Parathyroid adenoma (tissue), 2 donors: ENCODE measurements at regions not wholly inside any gene's neighbourhood (a gene's known extent, or its start where the extent isn't known, plus 50 kb on each side); places are given as distances from the start of the nearest gene placed in this dataset.

ENCODE experiments used
- H2AFZ ChIP-seq: fragments of 300-600 bp; sonication (generic); one replicate; pipeline ENCODE4 v1.7.0; 2017; ENCODE audit warnings: antibody characterized with exemption, mild to moderate bottlenecking
- H3K27ac ChIP-seq: fragments of 300-600 bp; sonication (generic); one replicate; pipeline ENCODE4 v1.7.0; 2017
- H3K27me3 ChIP-seq: fragments of 300-600 bp; sonication (generic); one replicate; pipeline ENCODE4 v1.7.0; 2017; ENCODE audit warnings: low read length; ENCODE audit not compliant: control insufficient read depth, insufficient read depth
- H3K36me3 ChIP-seq: fragments of 300-600 bp; sonication (generic); one replicate; pipeline ENCODE4 v1.7.0; 2017; ENCODE audit warnings: low read length; ENCODE audit not compliant: control insufficient read depth, insufficient read depth
- H3K4me1 ChIP-seq: fragments of 300-600 bp; sonication (generic); one replicate; pipeline ENCODE4 v1.7.0; 2017; ENCODE audit warnings: control low read depth
- H3K4me2 ChIP-seq: fragments of 300-600 bp; sonication (generic); one replicate; pipeline ENCODE4 v1.7.0; 2017; ENCODE audit warnings: low read length
- H3K4me3 ChIP-seq: fragments of 300-600 bp; sonication (generic); one replicate; pipeline ENCODE4 v1.7.0; 2017; ENCODE audit warnings: low read depth, low read length
- H3K79me2 ChIP-seq: fragments of 300-600 bp; sonication (generic); one replicate; pipeline ENCODE4 v1.7.0; 2017; ENCODE audit warnings: control low read depth
- H3K9ac ChIP-seq: fragments of 300-600 bp; sonication (generic); one replicate; pipeline ENCODE4 v1.7.0; 2017; ENCODE audit warnings: mild to moderate bottlenecking
- H3K9me3 ChIP-seq: fragments of 300-600 bp; sonication (generic); one replicate; pipeline ENCODE4 v1.7.0; 2017; ENCODE audit warnings: low read length; ENCODE audit not compliant: control insufficient read depth
- CTCF ChIP-seq: fragments of 300-600 bp; sonication (generic); IDR thresholded peaks from one replicate; pipeline ENCODE4 v1.7.0; 2017; ENCODE audit warnings: antibody characterized with exemption, mild to moderate bottlenecking
- donor health status: primary hyperparathyroidism.

GRCh38 chr2:238587776-238588660 lies 161.3 kb downstream of the ASB1 start:
- Histone ChIP-seq H3K9ac (no peak overlapping the region), H2AFZ (no peak overlapping the region), H3K27me3 (no peaks in the 10 kb centered on the region), H3K9me3 (no peaks in the 10 kb centered on the region), H3K27ac (no peak overlapping the region), H3K4me2 (no peak overlapping the region), H3K79me2 (no peaks in the 10 kb centered on the region), H3K36me3 (no peaks in the 10 kb centered on the region), H3K4me1 (no peaks in the 10 kb centered on the region), H3K4me3 (no peak overlapping the region)
- TF ChIP-seq CTCF, result no peak

GRCh38 chr2:238589591-238590460 lies 163.1 kb downstream of the ASB1 start:
- no peak overlapping the region for H2AFZ ChIP-seq
- H3K27me3 ChIP-seq, result no peaks in the 10 kb centered on the region
- TF ChIP-seq CTCF, result no peak
- no peaks in the 10 kb centered on the region for H3K9me3 ChIP-seq
- H3K4me1 ChIP-seq, result no peaks in the 10 kb centered on the region
- no peak overlapping the region for H3K9ac ChIP-seq
- H3K4me3 ChIP-seq, result no peak overlapping the region
- H3K79me2 ChIP-seq, result no peaks in the 10 kb centered on the region
- no peak overlapping the region for H3K27ac ChIP-seq
- no peak overlapping the region for H3K4me2 ChIP-seq
- H3K36me3 ChIP-seq, result no peaks in the 10 kb centered on the region

GRCh38 chr2:238591732-238592131 lies 165.0 kb downstream of the ASB1 start:
- no peak overlapping the region for H2AFZ ChIP-seq
- no peak for TF ChIP-seq CTCF
- H3K4me1 ChIP-seq, result no peaks in the 10 kb centered on the region
- H3K4me3 ChIP-seq, result no peak overlapping the region
- H3K9me3 ChIP-seq, result no peaks in the 10 kb centered on the region
- no peaks in the 10 kb centered on the region for H3K36me3 ChIP-seq
- H3K9ac ChIP-seq, result no peak overlapping the region
- no peaks in the 10 kb centered on the region for H3K79me2 ChIP-seq
- no peak overlapping the region for H3K4me2 ChIP-seq
- H3K27ac ChIP-seq, result no peak overlapping the region
- no peaks in the 10 kb centered on the region for H3K27me3 ChIP-seq

- Histone ChIP-seq H3K9ac (no peak overlapping the region), H3K27me3 (no peaks in the 10 kb centered on the region), H3K4me1 (no peaks in the 10 kb centered on the region), H3K4me2 (no peak overlapping the region), H3K36me3 (no peaks in the 10 kb centered on the region), H3K79me2 (no peaks in the 10 kb centered on the region), H3K4me3 (no peak overlapping the region), H3K9me3 (no peaks in the 10 kb centered on the region), H3K27ac (no peak overlapping the region), H2AFZ (no peak overlapping the region)
- no peak for TF ChIP-seq CTCF
Observed at GRCh38 chr2:238593236-238593635, 166.5 kb downstream of the ASB1 start.
